ENCODE measurements at regions not wholly inside any gene's neighbourhood (a gene's known extent, or its start where the extent isn't known, plus 50 kb on each side); places are given as distances from the start of the nearest gene placed in this dataset.

- H3K27ac Mint-ChIP-seq (ENCODE audit: unreplicated experiment) = no peak overlapping the region
- Histone ChIP-seq H3K9ac (ENCODE audit: low read length) (no peak overlapping the region), H3K36me3 (ENCODE audit: insufficient read depth, low read length) (no peaks in the 10 kb centered on the region), H3K4me3 (ENCODE audit: insufficient read depth, low read depth, low read length) (no peak overlapping the region), H3K79me2 (ENCODE audit: insufficient read depth, low read length) (no peaks in the 10 kb centered on the region), H4K20me1 (ENCODE audit: insufficient read depth, low read length) (no peaks in the 10 kb centered on the region), H2AFZ (ENCODE audit: low read depth, low read length) (no peak overlapping the region), H3K4me2 (ENCODE audit: low read length) (no peak overlapping the region), H3K27me3 (ENCODE audit: insufficient read depth, low read length) (no peaks in the 10 kb centered on the region), H3K4me1 (ENCODE audit: insufficient read depth, low read length) (no peaks in the 10 kb centered on the region), H3K9me3 (ENCODE audit: insufficient read depth, low read depth, low read length) (no peaks in the 10 kb centered on the region), H3K27ac (ENCODE audit: low read depth, low read length) (no peak overlapping the region)
- no peaks in the 10 kb centered on the region for H3K9me3 Mint-ChIP-seq (ENCODE audit: unreplicated experiment)
- DNase-seq (ENCODE audit: low read depth) = no peak
- no peak overlapping the region for H3K4me3 Mint-ChIP-seq (ENCODE audit: unreplicated experiment)
- H3K27me3 Mint-ChIP-seq (ENCODE audit: low read depth, unreplicated experiment) = no peaks in the 10 kb centered on the region
- no peaks in the 10 kb centered on the region for H3K4me1 Mint-ChIP-seq (ENCODE audit: low read depth, unreplicated experiment)
- TF ChIP-seq CTCF (IDR thresholded peaks at IDR 0.05; ENCODE audit: insufficient read depth, low read depth, low read length) (no peak), EZH2 (IDR thresholded peaks at IDR 0.05; ENCODE audit: insufficient read depth, low read length) (no peak)
- H3K36me3 Mint-ChIP-seq (ENCODE audit: low read depth, unreplicated experiment) = no peaks in the 10 kb centered on the region
- FAIRE-seq = no peak
Observed at GRCh38 chr13:70841240-70842061, 733.2 kb upstream of the KLHL1 start.

GRCh38 chr13:70835371-70835770, 727.1 kb upstream of the KLHL1 start:
- no peak overlapping the region for H3K4me3 Mint-ChIP-seq (ENCODE audit: unreplicated experiment)
- no peak overlapping the region for H3K27ac Mint-ChIP-seq (ENCODE audit: unreplicated experiment)
- Histone ChIP-seq H3K79me2 (ENCODE audit: insufficient read depth, low read length) (no peaks in the 10 kb centered on the region), H3K4me2 (ENCODE audit: low read length) (no peak overlapping the region), H4K20me1 (ENCODE audit: insufficient read depth, low read length) (no peaks in the 10 kb centered on the region), H3K27me3 (ENCODE audit: insufficient read depth, low read length) (no peaks in the 10 kb centered on the region), H3K9ac (ENCODE audit: low read length) (no peak overlapping the region), H3K9me3 (ENCODE audit: insufficient read depth, low read depth, low read length) (no peaks in the 10 kb centered on the region), H3K4me3 (ENCODE audit: insufficient read depth, low read depth, low read length) (no peak overlapping the region), H3K36me3 (ENCODE audit: insufficient read depth, low read length) (no peaks in the 10 kb centered on the region), H2AFZ (ENCODE audit: low read depth, low read length) (no peak overlapping the region), H3K27ac (ENCODE audit: low read depth, low read length) (no peak overlapping the region), H3K4me1 (ENCODE audit: insufficient read depth, low read length) (no peaks in the 10 kb centered on the region)
- H3K27me3 Mint-ChIP-seq (ENCODE audit: low read depth, unreplicated experiment) = no peaks in the 10 kb centered on the region
- no peak for FAIRE-seq
- DNase-seq (ENCODE audit: low read depth) = no peak
- no peaks in the 10 kb centered on the region for H3K4me1 Mint-ChIP-seq (ENCODE audit: low read depth, unreplicated experiment)
- H3K36me3 Mint-ChIP-seq (ENCODE audit: low read depth, unreplicated experiment) = no peaks in the 10 kb centered on the region
- TF ChIP-seq EZH2 (IDR thresholded peaks at IDR 0.05; ENCODE audit: insufficient read depth, low read length) (no peak), CTCF (IDR thresholded peaks at IDR 0.05; ENCODE audit: insufficient read depth, low read depth, low read length) (no peak)
- H3K9me3 Mint-ChIP-seq (ENCODE audit: unreplicated experiment) = no peaks in the 10 kb centered on the region

GRCh38 chr13:70829748-70830147, 721.5 kb upstream of the KLHL1 start:
- Mint-ChIP-seq H3K27me3 (ENCODE audit: low read depth, unreplicated experiment) (no peaks in the 10 kb centered on the region), H3K9me3 (ENCODE audit: unreplicated experiment) (no peaks in the 10 kb centered on the region), H3K4me3 (ENCODE audit: unreplicated experiment) (no peak overlapping the region), H3K4me1 (ENCODE audit: low read depth, unreplicated experiment) (no peaks in the 10 kb centered on the region), H3K27ac (ENCODE audit: unreplicated experiment) (no peak overlapping the region), H3K36me3 (ENCODE audit: low read depth, unreplicated experiment) (no peaks in the 10 kb centered on the region)
- no peak overlapping the region for H2AFZ ChIP-seq (ENCODE audit: low read depth, low read length)
- H3K36me3 ChIP-seq (ENCODE audit: insufficient read depth, low read length) = no peaks in the 10 kb centered on the region
- no peaks in the 10 kb centered on the region for H3K27me3 ChIP-seq (ENCODE audit: insufficient read depth, low read length)
- DNase-seq (ENCODE audit: low read depth) (no peak), FAIRE-seq (no peak)
- H3K4me2 ChIP-seq (ENCODE audit: low read length) = no peak overlapping the region
- H3K4me3 ChIP-seq (ENCODE audit: insufficient read depth, low read depth, low read length) = no peak overlapping the region
- no peaks in the 10 kb centered on the region for H3K4me1 ChIP-seq (ENCODE audit: insufficient read depth, low read length)
- no peaks in the 10 kb centered on the region for H3K9me3 ChIP-seq (ENCODE audit: insufficient read depth, low read depth, low read length)
- H3K9ac ChIP-seq (ENCODE audit: low read length) = no peak overlapping the region
- no peak for TF ChIP-seq CTCF (IDR thresholded peaks at IDR 0.05; ENCODE audit: insufficient read depth, low read depth, low read length)
- TF ChIP-seq EZH2 (IDR thresholded peaks at IDR 0.05; ENCODE audit: insufficient read depth, low read length) = no peak
- no peaks in the 10 kb centered on the region for H3K79me2 ChIP-seq (ENCODE audit: insufficient read depth, low read length)
- no peak overlapping the region for H3K27ac ChIP-seq (ENCODE audit: low read depth, low read length)
- H4K20me1 ChIP-seq (ENCODE audit: insufficient read depth, low read length) = no peaks in the 10 kb centered on the region

Measured in astrocyte (in vitro differentiated cells and primary cell).